ENCODE measurements at regions not wholly inside any gene's neighbourhood (a gene's known extent, or its start where the extent isn't known, plus 50 kb on each side); places are given as distances from the start of the nearest gene placed in this dataset.

DNA sequence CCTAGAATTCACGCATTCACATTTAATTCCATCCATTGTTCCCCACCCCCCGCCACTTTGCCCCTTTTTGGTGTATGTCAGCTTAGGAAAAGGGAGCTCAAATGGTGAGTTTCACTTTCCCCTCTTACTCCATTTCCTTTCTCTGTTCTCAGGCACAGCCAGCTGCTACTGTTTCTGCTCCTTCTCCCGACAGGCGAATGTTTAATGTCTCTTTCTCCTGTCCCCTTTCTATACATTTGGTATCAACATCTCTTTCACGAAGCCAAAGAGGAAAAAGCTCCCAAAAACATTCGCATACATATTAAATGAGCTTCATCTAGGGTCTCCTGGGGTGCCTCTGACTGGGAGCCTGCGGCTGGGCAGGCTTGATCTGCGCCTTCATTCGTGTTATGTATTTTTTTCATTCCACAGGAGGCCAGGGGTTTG lies 124.2 kb upstream of the SATB2 start:
- TF ChIP-seq POLR2AphosphoS5 (IDR thresholded peaks at IDR 0.05; ENCODE audit: low read depth, low read length) (no peak), IRF3 (IDR thresholded peaks at IDR 0.05; ENCODE audit: low read depth, low read length) (no peak), SMC3 (IDR thresholded peaks at IDR 0.05; ENCODE audit: low read depth, low read length) (no peak), TEAD4 (IDR thresholded peaks at IDR 0.05; ENCODE audit: borderline replicate concordance, insufficient read depth) (no peak), EZH2phosphoT487 (IDR thresholded peaks at IDR 0.05; ENCODE audit: borderline replicate concordance, low read depth) (no peak), REST (IDR thresholded peaks at IDR 0.05; ENCODE audit: low read depth, low read length) (no peak), MXI1 (IDR thresholded peaks at IDR 0.05; ENCODE audit: low read depth, low read length) (no peak), RXRA (IDR thresholded peaks at IDR 0.05; ENCODE audit: borderline replicate concordance, low read depth) (no peak)
- TF ChIP-seq, protein P1, sequence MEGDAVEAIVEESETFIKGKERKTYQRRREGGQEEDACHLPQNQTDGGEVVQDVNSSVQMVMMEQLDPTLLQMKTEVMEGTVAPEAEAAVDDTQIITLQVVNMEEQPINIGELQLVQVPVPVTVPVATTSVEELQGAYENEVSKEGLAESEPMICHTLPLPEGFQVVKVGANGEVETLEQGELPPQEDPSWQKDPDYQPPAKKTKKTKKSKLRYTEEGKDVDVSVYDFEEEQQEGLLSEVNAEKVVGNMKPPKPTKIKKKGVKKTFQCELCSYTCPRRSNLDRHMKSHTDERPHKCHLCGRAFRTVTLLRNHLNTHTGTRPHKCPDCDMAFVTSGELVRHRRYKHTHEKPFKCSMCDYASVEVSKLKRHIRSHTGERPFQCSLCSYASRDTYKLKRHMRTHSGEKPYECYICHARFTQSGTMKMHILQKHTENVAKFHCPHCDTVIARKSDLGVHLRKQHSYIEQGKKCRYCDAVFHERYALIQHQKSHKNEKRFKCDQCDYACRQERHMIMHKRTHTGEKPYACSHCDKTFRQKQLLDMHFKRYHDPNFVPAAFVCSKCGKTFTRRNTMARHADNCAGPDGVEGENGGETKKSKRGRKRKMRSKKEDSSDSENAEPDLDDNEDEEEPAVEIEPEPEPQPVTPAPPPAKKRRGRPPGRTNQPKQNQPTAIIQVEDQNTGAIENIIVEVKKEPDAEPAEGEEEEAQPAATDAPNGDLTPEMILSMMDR (IDR thresholded peaks at IDR 0.05) = no peak
- TF ChIP-seq, protein P2, sequence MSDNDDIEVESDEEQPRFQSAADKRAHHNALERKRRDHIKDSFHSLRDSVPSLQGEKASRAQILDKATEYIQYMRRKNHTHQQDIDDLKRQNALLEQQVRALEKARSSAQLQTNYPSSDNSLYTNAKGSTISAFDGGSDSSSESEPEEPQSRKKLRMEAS (IDR thresholded peaks at IDR 0.05; ENCODE audit: low read depth) = no peak
- TF ChIP-seq, protein P3, sequence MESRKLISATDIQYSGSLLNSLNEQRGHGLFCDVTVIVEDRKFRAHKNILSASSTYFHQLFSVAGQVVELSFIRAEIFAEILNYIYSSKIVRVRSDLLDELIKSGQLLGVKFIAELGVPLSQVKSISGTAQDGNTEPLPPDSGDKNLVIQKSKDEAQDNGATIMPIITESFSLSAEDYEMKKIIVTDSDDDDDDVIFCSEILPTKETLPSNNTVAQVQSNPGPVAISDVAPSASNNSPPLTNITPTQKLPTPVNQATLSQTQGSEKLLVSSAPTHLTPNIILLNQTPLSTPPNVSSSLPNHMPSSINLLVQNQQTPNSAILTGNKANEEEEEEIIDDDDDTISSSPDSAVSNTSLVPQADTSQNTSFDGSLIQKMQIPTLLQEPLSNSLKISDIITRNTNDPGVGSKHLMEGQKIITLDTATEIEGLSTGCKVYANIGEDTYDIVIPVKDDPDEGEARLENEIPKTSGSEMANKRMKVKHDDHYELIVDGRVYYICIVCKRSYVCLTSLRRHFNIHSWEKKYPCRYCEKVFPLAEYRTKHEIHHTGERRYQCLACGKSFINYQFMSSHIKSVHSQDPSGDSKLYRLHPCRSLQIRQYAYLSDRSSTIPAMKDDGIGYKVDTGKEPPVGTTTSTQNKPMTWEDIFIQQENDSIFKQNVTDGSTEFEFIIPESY (IDR thresholded peaks at IDR 0.05; ENCODE audit: borderline replicate concordance, low read depth) = no peak

Data from SK-N-SH (cell line).